ENCODE measurements at regions not wholly inside any gene's neighbourhood (a gene's known extent, or its start where the extent isn't known, plus 50 kb on each side); places are given as distances from the start of the nearest gene placed in this dataset.

GRCh38 chr17:33892717-33893591 is 362.1 kb upstream of the CCL2 start:
- Histone ChIP-seq H3K36me3 (ENCODE audit: control insufficient read depth, insufficient read depth, low read length) (no peaks in the 10 kb centered on the region), H3K4me3 (ENCODE audit: low read depth, low read length) (no peak overlapping the region), H3K27me3 (ENCODE audit: control insufficient read depth, insufficient read depth, low read length) (no peaks in the 10 kb centered on the region)
- no peak for DNase-seq (ENCODE audit: low read depth)
- ChIA-PET CTCF (no interaction called here), POLR2A (no interaction called here)
- TF ChIP-seq CTCF (IDR thresholded peaks at IDR 0.05; ENCODE audit: insufficient read depth, low read depth, low read length) = no peak

GRCh38 chr17:33895491-33895890 is 359.6 kb upstream of the CCL2 start:
- TF ChIP-seq CTCF (IDR thresholded peaks at IDR 0.05; ENCODE audit: insufficient read depth, low read depth, low read length) = no peak

GRCh38 chr17:33896263-33896662 is 358.8 kb upstream of the CCL2 start:
- POLR2A ChIA-PET = no interaction called here
- no peak for TF ChIP-seq CTCF (IDR thresholded peaks at IDR 0.05; ENCODE audit: insufficient read depth, low read depth, low read length)
- Histone ChIP-seq H3K27me3 (ENCODE audit: control insufficient read depth, insufficient read depth, low read length) (no peaks in the 10 kb centered on the region), H3K4me3 (ENCODE audit: low read depth, low read length) (no peak overlapping the region), H3K36me3 (ENCODE audit: control insufficient read depth, insufficient read depth, low read length) (no peaks in the 10 kb centered on the region)
- no peak for DNase-seq (ENCODE audit: low read depth)
- CTCF ChIA-PET = no interaction called here

More at GRCh38 chr17:33895491-33895890, 359.6 kb upstream of the CCL2 start:
- ChIA-PET CTCF (no interaction called here), POLR2A (no interaction called here)
- Histone ChIP-seq H3K27me3 (ENCODE audit: control insufficient read depth, insufficient read depth, low read length) (no peaks in the 10 kb centered on the region), H3K36me3 (ENCODE audit: control insufficient read depth, insufficient read depth, low read length) (no peaks in the 10 kb centered on the region), H3K4me3 (ENCODE audit: low read depth, low read length) (no peak overlapping the region)
- DNase-seq (ENCODE audit: low read depth) = no peak

GRCh38 chr17:33901085-33901484 is 354.0 kb upstream of the CCL2 start:
- DNase-seq (ENCODE audit: low read depth) = no peak
- no peaks in the 10 kb centered on the region for H3K27me3 ChIP-seq (ENCODE audit: control insufficient read depth, insufficient read depth, low read length)
- no peak for TF ChIP-seq CTCF (IDR thresholded peaks at IDR 0.05; ENCODE audit: insufficient read depth, low read depth, low read length)
- ChIA-PET CTCF (no interaction called here), POLR2A (no interaction called here)
- H3K4me3 ChIP-seq (ENCODE audit: low read depth, low read length) = no peak overlapping the region
- no peaks in the 10 kb centered on the region for H3K36me3 ChIP-seq (ENCODE audit: control insufficient read depth, insufficient read depth, low read length)

- ChIA-PET POLR2A (no interaction called here), CTCF (no interaction called here)
- Histone ChIP-seq H3K27me3 (ENCODE audit: control insufficient read depth, insufficient read depth, low read length) (no peaks in the 10 kb centered on the region), H3K4me3 (ENCODE audit: low read depth, low read length) (no peak overlapping the region), H3K36me3 (ENCODE audit: control insufficient read depth, insufficient read depth, low read length) (no peaks in the 10 kb centered on the region)
- TF ChIP-seq CTCF (IDR thresholded peaks at IDR 0.05; ENCODE audit: insufficient read depth, low read depth, low read length) = no peak
- DNase-seq (ENCODE audit: low read depth) = no peak
Observed at GRCh38 chr17:33902901-33903449, 352.1 kb upstream of the CCL2 start.
